SU-DHL-6 (cell line): ENCODE measurements at regions not wholly inside any gene's neighbourhood (a gene's known extent, or its start where the extent isn't known, plus 50 kb on each side); places are given as distances from the start of the nearest gene placed in this dataset.

Experiments
- H2AFZ ChIP-seq: fragments of 200-600 bp; sonication (generic); 2 replicates; pipeline ENCODE4 v1.6.1; 2014; ENCODE audit warnings: low read depth, mild to moderate bottlenecking, moderate library complexity, mixed read lengths, antibody characterized with exemption, low read length; ENCODE audit not compliant: severe bottlenecking
- H3F3A ChIP-seq: fragments of 200-600 bp; shearing (Covaris generic); 2 replicates; pipeline ENCODE4 v1.6.0; 2016; ENCODE audit warnings: antibody characterized with exemption, mild to moderate bottlenecking; ENCODE audit not compliant: insufficient read depth
- H3K27ac ChIP-seq: fragments of 200-600 bp; sonication (generic); 2 replicates; pipeline ENCODE4 v1.5.1; 2016; ENCODE audit warnings: low read depth, mild to moderate bottlenecking, low read length, moderate library complexity, mixed read lengths
- H3K27me3 ChIP-seq: fragments of 200-600 bp; sonication (generic), shearing (Covaris generic); 2 replicates; pipeline ENCODE4 v1.6.0; 2014; ENCODE audit warnings: mild to moderate bottlenecking, low read length
- H3K36me3 ChIP-seq: fragments of 200-600 bp; sonication (generic); 2 replicates; pipeline ENCODE4 v1.6.1; 2014; ENCODE audit warnings: mild to moderate bottlenecking, low read length, mixed read lengths
- H3K4me2 ChIP-seq: fragments of 300-600, 200-600 bp; shearing (Covaris generic), sonication (generic); 2 replicates; pipeline ENCODE4 v1.6.0; 2014; ENCODE audit warnings: low read length, low read depth, mild to moderate bottlenecking; ENCODE audit not compliant: poor library complexity, severe bottlenecking
- H3K4me3 ChIP-seq: fragments of 200-600 bp; sonication (generic); 2 replicates; pipeline ENCODE4 v1.5.1; 2014; ENCODE audit warnings: antibody characterized with exemption, low read length, mild to moderate bottlenecking, mixed read lengths; ENCODE audit not compliant: insufficient read depth, poor library complexity, severe bottlenecking
- H3K79me2 ChIP-seq: fragments of 200-600 bp; sonication (generic); 2 replicates; pipeline ENCODE4 v1.6.1; 2014; ENCODE audit warnings: mild to moderate bottlenecking, low read length, moderate library complexity; ENCODE audit not compliant: insufficient read depth
- H3K9ac ChIP-seq: fragments of 200-600 bp; sonication (generic); 2 replicates; pipeline ENCODE4 v1.7.0; 2014; ENCODE audit warnings: mild to moderate bottlenecking, low read length
- H3K9me2 ChIP-seq: fragments of 200-600 bp; sonication (generic); replicated peaks from 2 replicates; pipeline ENCODE4 v1.6.1; 2014; ENCODE audit warnings: low read length; ENCODE audit not compliant: insufficient read depth
- H3K9me3 ChIP-seq: fragments of 200-600 bp; sonication (generic); 2 replicates; pipeline ENCODE4 v1.6.1; 2014; ENCODE audit warnings: low read length, mixed read lengths; ENCODE audit not compliant: insufficient read depth
- H4K20me1 ChIP-seq: fragments of 200-600 bp; sonication (generic); 2 replicates; pipeline ENCODE4 v1.6.1; 2014; ENCODE audit warnings: low read depth, mild to moderate bottlenecking, antibody characterized with exemption, low read length, moderate library complexity, mixed read lengths
- CTCF ChIP-seq: fragments of 200-600 bp; sonication (generic); IDR thresholded peaks from one replicate; pipeline ENCODE4 v1.5.1; 2017; ENCODE audit warnings: antibody characterized with exemption, mild to moderate bottlenecking, low read length, moderate library complexity; ENCODE audit not compliant: insufficient read depth, poor library complexity, severe bottlenecking
- EZH2phosphoT487 ChIP-seq: fragments of 200-600 bp; sonication (generic), shearing (Covaris generic); conservative IDR thresholded peaks from 2 replicates; pipeline ENCODE4 v1.6.1; 2018; ENCODE audit warnings: mild to moderate bottlenecking, antibody characterized with exemption, low read length, moderate library complexity, mixed read lengths

DNA sequence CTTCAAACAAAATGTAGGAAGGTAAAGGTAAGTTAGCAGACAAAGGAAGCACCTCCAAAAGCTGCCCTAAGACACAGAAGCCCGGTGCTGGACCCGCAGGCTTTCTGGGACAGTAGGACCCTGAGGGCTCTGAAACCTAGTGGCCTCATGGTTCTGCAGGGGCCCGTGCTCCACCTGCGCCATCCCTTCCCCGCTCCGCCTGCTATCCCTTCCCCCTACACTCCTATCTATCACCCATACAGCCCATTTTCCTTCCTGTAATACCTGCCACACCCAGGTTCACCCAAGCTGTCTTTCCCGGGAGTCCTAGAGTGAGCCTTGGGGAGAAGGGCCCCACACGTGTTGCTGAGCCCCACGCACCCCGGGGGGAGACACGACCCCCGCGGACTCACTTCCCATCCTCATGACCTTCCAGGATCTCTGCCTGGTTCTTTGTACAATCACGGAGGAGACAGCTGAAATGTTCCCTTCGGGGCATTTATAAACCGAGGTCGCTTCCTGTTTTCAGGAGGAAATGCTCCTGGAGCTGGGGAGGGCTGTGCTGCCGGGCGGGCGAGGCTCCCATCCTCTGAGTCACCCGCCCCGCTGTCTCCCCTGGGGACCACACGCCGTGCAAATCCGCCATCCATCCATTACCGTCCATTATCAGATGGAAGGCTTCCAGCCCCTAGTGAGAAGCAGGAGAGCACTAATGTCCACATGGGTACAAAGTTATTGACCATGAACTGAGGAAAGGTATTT lies 251.7 kb upstream of the PITRM1 start:
- Histone ChIP-seq H3K27ac (no peak overlapping the region), H3K4me2 (no peak overlapping the region), H3K36me3 (no peaks in the 10 kb centered on the region), H4K20me1 (no peaks in the 10 kb centered on the region), H3F3A (no peaks in the 10 kb centered on the region), H3K27me3 (no peaks in the 10 kb centered on the region), H3K79me2 (no peaks in the 10 kb centered on the region), H3K9me2 (no peaks in the 10 kb centered on the region), H3K9me3 (no peaks in the 10 kb centered on the region), H2AFZ (no peak overlapping the region), H3K4me3 (no peak overlapping the region), H3K9ac (no peak overlapping the region)
- TF ChIP-seq EZH2phosphoT487 (no peak), CTCF (no peak)

GRCh38 chr10:3423384-3423783 lies 250.8 kb upstream of the PITRM1 start:
- Histone ChIP-seq H3K9me3 (no peaks in the 10 kb centered on the region), H3K79me2 (no peaks in the 10 kb centered on the region), H3K27me3 (no peaks in the 10 kb centered on the region), H3K27ac (no peak overlapping the region), H3K36me3 (no peaks in the 10 kb centered on the region), H2AFZ (no peak overlapping the region), H4K20me1 (no peaks in the 10 kb centered on the region), H3K4me3 (no peak overlapping the region), H3K4me2 (no peak overlapping the region), H3F3A (no peaks in the 10 kb centered on the region), H3K9me2 (no peaks in the 10 kb centered on the region), H3K9ac (no peak overlapping the region)
- TF ChIP-seq CTCF (no peak), EZH2phosphoT487 (no peak)

GRCh38 chr10:3422282-3422681 lies 249.7 kb upstream of the PITRM1 start:
- Histone ChIP-seq H3K27me3 (no peaks in the 10 kb centered on the region), H3K36me3 (no peaks in the 10 kb centered on the region), H3K9me2 (no peaks in the 10 kb centered on the region), H4K20me1 (no peaks in the 10 kb centered on the region), H3K4me2 (no peak overlapping the region), H3K9ac (no peak overlapping the region), H3F3A (no peaks in the 10 kb centered on the region), H3K9me3 (no peaks in the 10 kb centered on the region), H3K79me2 (no peaks in the 10 kb centered on the region), H2AFZ (no peak overlapping the region), H3K27ac (no peak overlapping the region), H3K4me3 (no peak overlapping the region)
- TF ChIP-seq EZH2phosphoT487 (no peak), CTCF (no peak)
